ENCODE measurements at regions not wholly inside any gene's neighbourhood (a gene's known extent, or its start where the extent isn't known, plus 50 kb on each side); places are given as distances from the start of the nearest gene placed in this dataset.

GRCh38 chr10:130781623-130782022, 529.9 kb downstream of the TCERG1L start:
- no peak for DNase-seq (ENCODE audit: low read depth)

- no peak for DNase-seq (ENCODE audit: low read depth)
Measured at GRCh38 chr10:130782467-130782866, 529.1 kb downstream of the TCERG1L start.

- no peak for DNase-seq (ENCODE audit: low read depth)
Measured at GRCh38 chr10:130784326-130784725, 527.2 kb downstream of the TCERG1L start.

GRCh38 chr10:130786365-130786966, 525.1 kb downstream of the TCERG1L start:
- no peak for DNase-seq (ENCODE audit: low read depth)

GRCh38 chr10:130787243-130787642, 524.3 kb downstream of the TCERG1L start:
- DNase-seq (ENCODE audit: low read depth): no peak

GRCh38 chr10:130787821-130788220, 523.7 kb downstream of the TCERG1L start:
- DNase-seq (ENCODE audit: low read depth): no peak

- no peak for DNase-seq (ENCODE audit: low read depth)
Measured at GRCh38 chr10:130790339-130790738, 521.2 kb downstream of the TCERG1L start.

- DNase-seq (ENCODE audit: low read depth): no peak
Measured at GRCh38 chr10:130792096-130792845, 519.2 kb downstream of the TCERG1L start.

- no peak for DNase-seq (ENCODE audit: low read depth)
Measured at GRCh38 chr10:130795819-130796218, 515.7 kb downstream of the TCERG1L start.

GRCh38 chr10:130799532-130799931, 512.0 kb downstream of the TCERG1L start:
- DNase-seq (ENCODE audit: low read depth): no peak

- DNase-seq (ENCODE audit: low read depth): no peak
Measured at GRCh38 chr10:130800281-130800680, 511.2 kb downstream of the TCERG1L start.

GRCh38 chr10:130801276-130801675, 510.2 kb downstream of the TCERG1L start:
- no peak for DNase-seq (ENCODE audit: low read depth)

GRCh38 chr10:130801784-130802183, 509.7 kb downstream of the TCERG1L start:
- no peak for DNase-seq (ENCODE audit: low read depth)

- no peak for DNase-seq (ENCODE audit: low read depth)
Measured at GRCh38 chr10:130802301-130802700, 509.2 kb downstream of the TCERG1L start.

GRCh38 chr10:130804281-130804680, 507.2 kb downstream of the TCERG1L start:
- DNase-seq (ENCODE audit: low read depth): no peak

GRCh38 chr10:130804778-130805634, 506.5 kb downstream of the TCERG1L start:
- no peak for DNase-seq (ENCODE audit: low read depth)

GRCh38 chr10:130805635-130806030, 505.9 kb downstream of the TCERG1L start:
- no peak for DNase-seq (ENCODE audit: low read depth)

GRCh38 chr10:130806426-130806825, 505.1 kb downstream of the TCERG1L start:
- no peak for DNase-seq (ENCODE audit: low read depth)

GRCh38 chr10:130807096-130807495, 504.4 kb downstream of the TCERG1L start:
- no peak for DNase-seq (ENCODE audit: low read depth)

- no peak for DNase-seq (ENCODE audit: low read depth)
Measured at GRCh38 chr10:130807721-130808120, 503.8 kb downstream of the TCERG1L start.

GRCh38 chr10:130808243-130808642, 503.3 kb downstream of the TCERG1L start:
- DNase-seq (ENCODE audit: low read depth): no peak

- DNase-seq (ENCODE audit: low read depth): no peak
Measured at GRCh38 chr10:130808686-130809085, 502.8 kb downstream of the TCERG1L start.

Data from myocyte (in vitro differentiated cells).